GM04503 (cell line): ENCODE measurements at regions not wholly inside any gene's neighbourhood (a gene's known extent, or its start where the extent isn't known, plus 50 kb on each side); places are given as distances from the start of the nearest gene placed in this dataset.

Experiments used
- DNase-seq: peaks from one replicate; pipeline ENCODE4 v3.0.0-alpha.2; 2012; ENCODE audit warnings: low read depth

GRCh38 chr1:217205578-217205977, 425.3 kb downstream of the GPATCH2 start:
- no peak for DNase-seq

- no peak for DNase-seq
Observed at GRCh38 chr1:217196616-217197015, 434.3 kb downstream of the GPATCH2 start.

GRCh38 chr1:217193151-217193550, 437.7 kb downstream of the GPATCH2 start:
- no peak for DNase-seq

GRCh38 chr1:217191441-217191840, 439.4 kb downstream of the GPATCH2 start:
- DNase-seq = no peak

GRCh38 chr1:217190359-217190758, 440.5 kb downstream of the GPATCH2 start:
- no peak for DNase-seq

GRCh38 chr1:217189362-217189761, 441.5 kb downstream of the GPATCH2 start:
- DNase-seq = no peak

- DNase-seq = no peak
Observed at GRCh38 chr1:217188280-217189237, 442.3 kb downstream of the GPATCH2 start.

GRCh38 chr1:217186664-217187063, 444.2 kb downstream of the GPATCH2 start:
- DNase-seq = no peak

- DNase-seq = no peak
Observed at GRCh38 chr1:217184854-217185253, 446.0 kb downstream of the GPATCH2 start.

GRCh38 chr1:217182992-217183391, 447.9 kb downstream of the GPATCH2 start:
- DNase-seq = no peak

- DNase-seq = no peak
Observed at GRCh38 chr1:217181756-217182155, 449.1 kb downstream of the GPATCH2 start.

- DNase-seq = no peak
Observed at GRCh38 chr1:217181176-217181746, 449.6 kb downstream of the GPATCH2 start.

- no peak for DNase-seq
Observed at GRCh38 chr1:217180443-217180842, 450.4 kb downstream of the GPATCH2 start.

GRCh38 chr1:217164403-217164802, 441.2 kb upstream of the ESRRG start:
- DNase-seq = no peak

- no peak for DNase-seq
Observed at GRCh38 chr1:217153361-217153760, 430.1 kb upstream of the ESRRG start.

GRCh38 chr1:217150366-217150765, 427.1 kb upstream of the ESRRG start:
- DNase-seq = no peak

- no peak for DNase-seq
Observed at GRCh38 chr1:217149791-217150190, 426.6 kb upstream of the ESRRG start.

GRCh38 chr1:217141711-217142110, 418.5 kb upstream of the ESRRG start:
- DNase-seq = no peak

GRCh38 chr1:217140041-217140901, 417.0 kb upstream of the ESRRG start:
- DNase-seq = no peak

GRCh38 chr1:217139513-217139912, 416.3 kb upstream of the ESRRG start:
- DNase-seq = no peak

GRCh38 chr1:217138799-217139466, 415.7 kb upstream of the ESRRG start:
- DNase-seq = no peak

- no peak for DNase-seq
Observed at GRCh38 chr1:217138173-217138765, 415.0 kb upstream of the ESRRG start.
